Mesenchymal stem cell (in vitro differentiated cells and primary cell): ENCODE measurements at regions not wholly inside any gene's neighbourhood (a gene's known extent, or its start where the extent isn't known, plus 50 kb on each side); places are given as distances from the start of the nearest gene placed in this dataset.
"Not testable (repeated sequence)": the region's sequence is repeated elsewhere in the genome, so short reads cannot be mapped to it uniquely, and the experiment has no call there.

ENCODE experiments used
- DNase-seq: peaks from one replicate; pipeline ENCODE4 v3.0.0-alpha.2; 2013
- H2AFZ ChIP-seq: one replicate; pipeline ENCODE4 v1.6.1; 2013; ENCODE audit warnings: low read depth, mild to moderate bottlenecking, control low read depth, inconsistent platforms, low read length, moderate library complexity
- H2AK5ac ChIP-seq: 2 replicates; pipeline ENCODE4 v1.6.1; 2013; ENCODE audit warnings: low read length, moderate library complexity, mild to moderate bottlenecking, inconsistent platforms; ENCODE audit not compliant: severe bottlenecking
- H2BK120ac ChIP-seq: one replicate; pipeline ENCODE4 v1.6.1; 2013; ENCODE audit warnings: low read depth, mild to moderate bottlenecking, inconsistent platforms, low read length, moderate library complexity
- H2BK12ac ChIP-seq, 2 experiments: one replicate each; pipeline ENCODE4 v1.6.1; 2013; ENCODE audit warnings: inconsistent platforms in 2 of 2, low read length in 2 of 2, mild to moderate bottlenecking in 2 of 2, moderate library complexity in 2 of 2, control low read depth in 1 of 2
- H2BK15ac ChIP-seq: one replicate; pipeline ENCODE4 v1.6.1; 2013; ENCODE audit warnings: mild to moderate bottlenecking, low read depth, inconsistent platforms; ENCODE audit not compliant: poor library complexity, severe bottlenecking
- H2BK5ac ChIP-seq: 2 replicates; pipeline ENCODE4 v1.6.1; 2013; ENCODE audit warnings: low read depth, mild to moderate bottlenecking, low read length, control low read depth, inconsistent platforms; ENCODE audit not compliant: poor library complexity, severe bottlenecking
- H3K14ac ChIP-seq, 2 experiments: one replicate each; pipeline ENCODE4 v1.6.1; 2013; ENCODE audit warnings: inconsistent platforms in 2 of 2, low read length in 2 of 2, control low read depth in 1 of 2, mild to moderate bottlenecking in 1 of 2, moderate library complexity in 1 of 2
- H3K18ac ChIP-seq, 2 experiments: one replicate each; pipeline ENCODE4 v1.6.1; 2013; ENCODE audit warnings: inconsistent platforms in 2 of 2, low read length in 2 of 2, control low read depth in 1 of 2, low read depth in 1 of 2, mild to moderate bottlenecking in 1 of 2
- H3K23ac ChIP-seq, 2 experiments: one replicate each; pipeline ENCODE4 v1.6.1; 2013; ENCODE audit warnings: inconsistent platforms in 2 of 2, low read length in 2 of 2, mild to moderate bottlenecking in 2 of 2, moderate library complexity in 2 of 2, control low read depth in 1 of 2
- H3K27ac ChIP-seq: 2 replicates; pipeline ENCODE4 v1.5.1; 2013; ENCODE audit warnings: mild to moderate bottlenecking, moderate library complexity, low read length, control low read depth, inconsistent platforms; ENCODE audit not compliant: poor library complexity, severe bottlenecking
- H3K27me3 ChIP-seq, 2 experiments: 2 replicates each; pipeline versions ENCODE4 v1.6.1 to v1.7.0; 2013; ENCODE audit warnings: low read length in 2 of 2, mild to moderate bottlenecking in 2 of 2, moderate library complexity in 2 of 2, control low read depth in 1 of 2, inconsistent platforms in 1 of 2; ENCODE audit not compliant: control insufficient read depth in 1 of 2, insufficient read depth in 1 of 2
- H3K36me3 ChIP-seq, 2 experiments: 2 replicates each; pipeline versions ENCODE4 v1.6.1 to v1.7.0; 2013; ENCODE audit warnings: low read length in 2 of 2, control low read depth in 1 of 2, inconsistent platforms in 1 of 2, low read depth in 1 of 2, mild to moderate bottlenecking in 1 of 2; ENCODE audit not compliant: insufficient read depth in 2 of 2, control insufficient read depth in 1 of 2
- H3K4ac ChIP-seq, 2 experiments: one replicate each; pipeline ENCODE4 v1.6.1; 2013; ENCODE audit warnings: inconsistent platforms in 2 of 2, low read length in 2 of 2, mild to moderate bottlenecking in 2 of 2, moderate library complexity in 2 of 2, control low read depth in 1 of 2, low read depth in 1 of 2
- H3K4me1 ChIP-seq: 2 replicates; pipeline ENCODE4 v1.6.1; 2013; ENCODE audit warnings: low read depth, low read length, control low read depth; ENCODE audit not compliant: control insufficient read depth, insufficient read depth
- H3K4me2 ChIP-seq: 2 replicates; pipeline ENCODE4 v1.6.1; 2013; ENCODE audit warnings: low read length, mild to moderate bottlenecking, inconsistent platforms; ENCODE audit not compliant: poor library complexity, severe bottlenecking
- H3K4me3 ChIP-seq, 2 experiments: 2 replicates each; pipeline versions ENCODE4 v1.5.1 to v1.7.0; 2013; ENCODE audit warnings: low read length in 2 of 2, mild to moderate bottlenecking in 2 of 2, control low read depth in 1 of 2, low read depth in 1 of 2; ENCODE audit not compliant: insufficient read depth in 1 of 2
- H3K79me1 ChIP-seq: replicated peaks from 2 replicates; pipeline ENCODE4 v1.6.1; 2013; ENCODE audit warnings: mild to moderate bottlenecking, control low read depth, low read length, inconsistent platforms; ENCODE audit not compliant: poor library complexity, severe bottlenecking
- H3K9ac ChIP-seq: 2 replicates; pipeline ENCODE4 v1.7.0; 2013; ENCODE audit warnings: mild to moderate bottlenecking, low read length, moderate library complexity
- H3K9me3 ChIP-seq: 2 replicates; pipeline ENCODE4 v1.7.0; 2013; ENCODE audit warnings: mild to moderate bottlenecking, low read length; ENCODE audit not compliant: control insufficient read depth
- H4K8ac ChIP-seq: one replicate; pipeline ENCODE4 v1.6.1; 2013; ENCODE audit warnings: inconsistent platforms, mild to moderate bottlenecking, low read length, moderate library complexity
- H4K91ac ChIP-seq: one replicate; pipeline ENCODE4 v1.6.1; 2013; ENCODE audit warnings: mild to moderate bottlenecking, low read length, inconsistent platforms
- WGBS: methylation state at CpG from one replicate; pipeline ENCODE4 v1.1.7; 2013; ENCODE audit warnings: mixed read lengths; 5-methylcytosine and 5-hydroxymethylcytosine counted together

DNA sequence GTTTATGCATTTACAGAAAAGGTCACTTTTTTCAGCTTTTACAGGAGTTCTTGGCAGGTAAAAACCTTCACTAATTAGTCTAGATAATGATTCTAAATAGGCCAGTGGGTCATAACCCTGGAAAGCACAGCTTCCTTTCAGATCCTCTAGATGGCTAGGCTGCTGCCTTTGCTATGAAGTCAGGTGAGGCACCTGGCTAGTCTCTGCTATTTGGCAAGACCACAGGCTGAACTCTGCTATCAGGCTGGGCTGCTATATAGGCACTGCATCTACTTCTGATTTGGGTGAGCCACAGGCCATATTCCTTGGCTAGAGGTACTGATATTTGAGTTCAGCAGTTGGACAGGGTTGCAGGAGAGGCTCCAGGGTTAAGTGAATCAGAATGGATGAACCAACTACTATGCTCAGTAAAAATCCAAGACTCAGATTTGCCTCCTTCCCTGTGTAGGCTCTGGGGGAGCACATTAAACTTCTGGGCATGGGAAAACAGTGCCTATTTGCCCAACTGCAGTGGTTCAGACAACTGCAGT is 665.7 kb upstream of the TBL1XR1 start:
- Histone ChIP-seq H3K36me3 (no peaks in the 10 kb centered on the region), H2BK120ac (no peak overlapping the region), H3K4me3 (peak overlapping the region in 1 of 2 experiments; percentile 49), H3K27me3 (no peaks in the 10 kb centered on the region), H4K91ac (no peak overlapping the region), H2BK12ac (no peak overlapping the region), H3K18ac (no peak overlapping the region), H3K23ac (no peak overlapping the region), H3K9me3 (peaks cover 51% of the 10 kb centered on the region), H2AK5ac (no peak overlapping the region), H3K79me1 (no peaks in the 10 kb centered on the region), H2BK5ac (no peak overlapping the region), H3K14ac (no peak overlapping the region), H3K4me2 (no peak overlapping the region), H2AFZ (no peak overlapping the region), H3K27ac (no peak overlapping the region), H2BK15ac (no peak overlapping the region), H4K8ac (no peak overlapping the region), H3K4me1 (no peaks in the 10 kb centered on the region), H3K4ac (no peak overlapping the region), H3K9ac (no peak overlapping the region)
- no peak for DNase-seq

- H3K79me1 ChIP-seq, H3K27me3 ChIP-seq, H3K18ac ChIP-seq, H3K4me1 ChIP-seq, H3K14ac ChIP-seq, H3K4me3 ChIP-seq, H3K27ac ChIP-seq, H2BK120ac ChIP-seq, H3K36me3 ChIP-seq, H3K23ac ChIP-seq, H3K4ac ChIP-seq, H2BK5ac ChIP-seq, H4K91ac ChIP-seq, H2AK5ac ChIP-seq, H3K9ac ChIP-seq, DNase-seq, H2BK12ac ChIP-seq, H3K4me2 ChIP-seq, H2BK15ac ChIP-seq, H4K8ac ChIP-seq, H2AFZ ChIP-seq: not testable (repeated sequence)
- 92% methylated on average over 3 of the region's 3 CpGs for WGBS
- H3K9me3 ChIP-seq = peaks cover 23% of the 10 kb centered on the region
These were observed 665.0 kb upstream of the KCNMB2 start for GRCh38 chr3:177871267-177871666.

DNA sequence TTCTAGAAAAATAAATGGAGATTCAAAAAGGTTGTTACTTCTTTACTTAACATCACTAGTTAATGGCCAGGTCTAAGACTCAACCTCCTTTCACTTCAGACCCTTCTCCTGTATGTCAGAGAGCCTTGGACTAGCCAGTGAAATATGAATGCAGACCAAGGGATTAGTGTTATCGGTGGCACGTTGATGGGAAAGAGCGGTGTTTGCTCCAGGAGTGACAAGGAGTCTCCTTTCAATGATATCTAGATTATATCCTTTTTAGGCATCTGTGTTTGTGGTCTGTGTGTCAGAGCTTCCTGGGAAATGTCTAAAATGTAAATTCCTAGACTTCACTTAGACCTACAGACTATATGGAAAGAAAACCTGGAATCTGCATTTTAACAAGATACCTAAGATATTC is 658.0 kb upstream of the KCNMB2 start:
- Histone ChIP-seq H2BK120ac (no peak overlapping the region), H3K9me3 (no peaks in the 10 kb centered on the region), H4K8ac (no peak overlapping the region), H3K4ac (no peak overlapping the region), H2BK12ac (no peak overlapping the region), H3K4me2 (no peak overlapping the region), H3K27me3 (no peaks in the 10 kb centered on the region), H3K18ac (no peak overlapping the region), H2AFZ (no peak overlapping the region), H3K4me3 (no peak overlapping the region), H3K23ac (no peak overlapping the region), H2BK15ac (no peak overlapping the region), H3K36me3 (no peaks in the 10 kb centered on the region), H2BK5ac (no peak overlapping the region), H3K9ac (no peak overlapping the region), H2AK5ac (no peak overlapping the region), H3K4me1 (no peaks in the 10 kb centered on the region), H4K91ac (no peak overlapping the region), H3K14ac (no peak overlapping the region), H3K79me1 (no peaks in the 10 kb centered on the region), H3K27ac (no peak overlapping the region)
- no peak for DNase-seq
- WGBS = 90% methylated on average over 2 of the region's 3 CpGs

- Histone ChIP-seq H3K79me1 (no peaks in the 10 kb centered on the region), H3K9me3 (no peaks in the 10 kb centered on the region), H3K9ac (no peak overlapping the region), H3K4me3 (no peak overlapping the region), H2BK15ac (no peak overlapping the region), H4K8ac (no peak overlapping the region), H3K4ac (no peak overlapping the region), H2BK5ac (no peak overlapping the region), H3K4me2 (no peak overlapping the region), H3K27me3 (no peaks in the 10 kb centered on the region), H2BK12ac (no peak overlapping the region), H4K91ac (no peak overlapping the region), H3K23ac (no peak overlapping the region), H3K18ac (peak overlapping the region in 1 of 2 experiments; percentile 0), H2BK120ac (no peak overlapping the region), H2AFZ (no peak overlapping the region), H3K14ac (no peak overlapping the region), H3K4me1 (no peaks in the 10 kb centered on the region), H3K36me3 (no peaks in the 10 kb centered on the region), H2AK5ac (no peak overlapping the region), H3K27ac (no peak overlapping the region)
- no peak for DNase-seq
- 85% methylated on average over 4 of the region's 4 CpGs for WGBS
These were observed 657.3 kb upstream of the KCNMB2 start for GRCh38 chr3:177878957-177879356.
